SK-N-MC (cell line): ENCODE measurements at regions not wholly inside any gene's neighbourhood (a gene's known extent, or its start where the extent isn't known, plus 50 kb on each side); places are given as distances from the start of the nearest gene placed in this dataset.
"Not testable (repeated sequence)": the region's sequence is repeated elsewhere in the genome, so short reads cannot be mapped to it uniquely, and the experiment has no call there.

Source experiments
- DNase-seq: peaks from one replicate; pipeline ENCODE4 v3.0.0-alpha.2; 2011; ENCODE audit warnings: low read depth, low spot score
- H3K27ac ChIP-seq: fragments of 200-600 bp; sonication (generic); 2 replicates; pipeline ENCODE4 v1.5.1; 2016; ENCODE audit warnings: mixed run types
- H3K36me3 ChIP-seq: fragments of 200-600 bp; sonication (generic); 2 replicates; pipeline ENCODE4 v1.6.1; 2017; ENCODE audit warnings: antibody characterized with exemption, low read length, mixed read lengths; ENCODE audit not compliant: insufficient read depth
- H3K4me3 ChIP-seq: fragments of 200-600 bp; sonication (generic); 2 replicates; pipeline ENCODE4 v1.5.1; 2016
- H3K9ac ChIP-seq: fragments of 200-600 bp; sonication (generic); 2 replicates; pipeline ENCODE4 v1.8.0; 2017; ENCODE audit warnings: mixed run types, mixed read lengths; ENCODE audit not compliant: insufficient read length
- H3K9me3 ChIP-seq: fragments of 200-600 bp; sonication (generic); 2 replicates; pipeline ENCODE4 v1.6.1; 2017; ENCODE audit warnings: low read depth, mild to moderate bottlenecking, antibody characterized with exemption, low read length, moderate library complexity, mixed read lengths
- EZH2 ChIP-seq: fragments of 200-600 bp; sonication (generic); IDR thresholded peaks from one replicate; pipeline ENCODE4 v1.6.1; 2017; ENCODE audit warnings: antibody characterized with exemption
- FOXP2 ChIP-seq: optimal IDR thresholded peaks from 2 replicates; pipeline ENCODE3; 2011; ENCODE audit warnings: mild to moderate bottlenecking, moderate library complexity; ENCODE audit not compliant: insufficient read depth; ENCODE audit errors: extremely low read length, control extremely low read depth
- POLR2AphosphoS5 ChIP-seq: IDR thresholded peaks from 2 replicates; pipeline ENCODE4 v1.6.1; 2012; ENCODE audit warnings: mild to moderate bottlenecking, low read depth, low read length, borderline replicate concordance

- Histone ChIP-seq H3K36me3 (no peaks in the 10 kb centered on the region), H3K9ac (no peak overlapping the region), H3K27ac (no peak overlapping the region), H3K4me3 (no peak overlapping the region), H3K9me3 (no peaks in the 10 kb centered on the region)
- no peak for DNase-seq
- TF ChIP-seq FOXP2 (no peak), POLR2AphosphoS5 (no peak), EZH2 (no peak)
Measured at GRCh38 chr7:32779167-32779566, 112.4 kb downstream of the KBTBD2 start.

GRCh38 chr7:32777041-32777666, 114.4 kb downstream of the KBTBD2 start:
- H3K9ac ChIP-seq, H3K9me3 ChIP-seq, DNase-seq, H3K4me3 ChIP-seq, H3K36me3 ChIP-seq, H3K27ac ChIP-seq: not testable (repeated sequence)

GRCh38 chr7:32776318-32776717, 115.2 kb downstream of the KBTBD2 start:
- not testable (repeated sequence) for H3K9me3 ChIP-seq, DNase-seq, H3K9ac ChIP-seq, H3K36me3 ChIP-seq, H3K4me3 ChIP-seq, H3K27ac ChIP-seq

GRCh38 chr7:32775809-32776208, 115.8 kb downstream of the KBTBD2 start:
- H3K4me3 ChIP-seq, H3K36me3 ChIP-seq, H3K9me3 ChIP-seq, H3K9ac ChIP-seq, DNase-seq, H3K27ac ChIP-seq: not testable (repeated sequence)

- DNase-seq, result no peak
- Histone ChIP-seq H3K36me3 (no peaks in the 10 kb centered on the region), H3K27ac (no peak overlapping the region), H3K4me3 (no peak overlapping the region), H3K9me3 (no peaks in the 10 kb centered on the region), H3K9ac (no peak overlapping the region)
- TF ChIP-seq POLR2AphosphoS5 (no peak), EZH2 (no peak), FOXP2 (no peak)
Measured at GRCh38 chr7:32774541-32774951, 117.0 kb downstream of the KBTBD2 start.

GRCh38 chr7:32768866-32769510, 122.6 kb downstream of the KBTBD2 start:
- not testable (repeated sequence) for H3K9ac ChIP-seq, DNase-seq

GRCh38 chr7:32768338-32768737, 123.2 kb downstream of the KBTBD2 start:
- DNase-seq, H3K9me3 ChIP-seq, H3K27ac ChIP-seq, H3K36me3 ChIP-seq, H3K9ac ChIP-seq, H3K4me3 ChIP-seq: not testable (repeated sequence)

More at GRCh38 chr7:32768866-32769510, 122.6 kb downstream of the KBTBD2 start:
- not testable (repeated sequence) for H3K36me3 ChIP-seq, H3K27ac ChIP-seq, H3K9me3 ChIP-seq, H3K4me3 ChIP-seq

GRCh38 chr7:32765649-32766251, 125.8 kb downstream of the KBTBD2 start:
- H3K9ac ChIP-seq, H3K9me3 ChIP-seq, H3K27ac ChIP-seq, H3K36me3 ChIP-seq, H3K4me3 ChIP-seq: not testable (repeated sequence)
- DNase-seq, result peak; percentile 37

GRCh38 chr7:32765185-32765584, 126.4 kb downstream of the KBTBD2 start:
- Histone ChIP-seq H3K9ac (no peak overlapping the region), H3K4me3 (no peak overlapping the region), H3K27ac (no peak overlapping the region), H3K9me3 (no peaks in the 10 kb centered on the region), H3K36me3 (no peaks in the 10 kb centered on the region)
- no peak for TF ChIP-seq POLR2AphosphoS5
- TF ChIP-seq FOXP2, result no peak
- no peak for TF ChIP-seq EZH2
- no peak for DNase-seq

- Histone ChIP-seq H3K9me3 (no peaks in the 10 kb centered on the region), H3K36me3 (no peaks in the 10 kb centered on the region), H3K4me3 (no peak overlapping the region), H3K9ac (no peak overlapping the region), H3K27ac (no peak overlapping the region)
- TF ChIP-seq EZH2 (no peak), FOXP2 (no peak)
- DNase-seq, result no peak
Measured at GRCh38 chr7:32762925-32763293, 128.7 kb downstream of the KBTBD2 start.

- H3K9ac ChIP-seq, H3K36me3 ChIP-seq, H3K27ac ChIP-seq, DNase-seq, H3K9me3 ChIP-seq, H3K4me3 ChIP-seq: not testable (repeated sequence)
Measured at GRCh38 chr7:32762206-32762924, 129.2 kb downstream of the KBTBD2 start.
